ENCODE measurements at regions not wholly inside any gene's neighbourhood (a gene's known extent, or its start where the extent isn't known, plus 50 kb on each side); places are given as distances from the start of the nearest gene placed in this dataset.
"Not testable (repeated sequence)": the region's sequence is repeated elsewhere in the genome, so short reads cannot be mapped to it uniquely, and the experiment has no call there.

DNA sequence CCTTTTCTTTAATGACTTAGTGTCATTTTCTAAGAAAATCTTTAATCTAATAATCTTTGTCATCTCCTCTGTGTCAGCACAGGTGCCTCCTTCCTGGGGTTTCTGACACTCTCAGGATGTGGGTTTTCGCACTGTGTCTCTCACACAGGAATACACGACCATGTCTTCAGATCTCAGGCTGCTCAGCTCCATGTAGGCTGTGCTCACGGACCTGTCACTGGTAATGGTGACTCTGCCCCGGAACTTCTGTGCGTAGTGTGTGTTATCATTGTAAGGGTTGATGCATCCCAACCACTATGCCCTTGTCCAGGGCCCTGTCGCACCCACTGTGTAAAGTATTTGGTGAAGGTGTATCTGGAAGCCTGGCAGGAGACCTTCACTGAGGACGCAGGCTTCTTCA is 647.8 kb downstream of the TMEM121 start:
- H3K27me3 Mint-ChIP-seq (ENCODE audit: low read depth), result no peaks in the 10 kb centered on the region
- TF ChIP-seq, protein P1, sequence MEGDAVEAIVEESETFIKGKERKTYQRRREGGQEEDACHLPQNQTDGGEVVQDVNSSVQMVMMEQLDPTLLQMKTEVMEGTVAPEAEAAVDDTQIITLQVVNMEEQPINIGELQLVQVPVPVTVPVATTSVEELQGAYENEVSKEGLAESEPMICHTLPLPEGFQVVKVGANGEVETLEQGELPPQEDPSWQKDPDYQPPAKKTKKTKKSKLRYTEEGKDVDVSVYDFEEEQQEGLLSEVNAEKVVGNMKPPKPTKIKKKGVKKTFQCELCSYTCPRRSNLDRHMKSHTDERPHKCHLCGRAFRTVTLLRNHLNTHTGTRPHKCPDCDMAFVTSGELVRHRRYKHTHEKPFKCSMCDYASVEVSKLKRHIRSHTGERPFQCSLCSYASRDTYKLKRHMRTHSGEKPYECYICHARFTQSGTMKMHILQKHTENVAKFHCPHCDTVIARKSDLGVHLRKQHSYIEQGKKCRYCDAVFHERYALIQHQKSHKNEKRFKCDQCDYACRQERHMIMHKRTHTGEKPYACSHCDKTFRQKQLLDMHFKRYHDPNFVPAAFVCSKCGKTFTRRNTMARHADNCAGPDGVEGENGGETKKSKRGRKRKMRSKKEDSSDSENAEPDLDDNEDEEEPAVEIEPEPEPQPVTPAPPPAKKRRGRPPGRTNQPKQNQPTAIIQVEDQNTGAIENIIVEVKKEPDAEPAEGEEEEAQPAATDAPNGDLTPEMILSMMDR (IDR thresholded peaks at IDR 0.05), result no peak
- H3K9me3 Mint-ChIP-seq (ENCODE audit: low read depth), result peaks cover 42% of the 10 kb centered on the region
- no peak overlapping the region for H3K4me3 Mint-ChIP-seq (ENCODE audit: unreplicated experiment)
- no peak overlapping the region for H3K27ac Mint-ChIP-seq (ENCODE audit: unreplicated experiment)
- DNase-seq (ENCODE audit: low spot score), result no peak
- H3K36me3 Mint-ChIP-seq (ENCODE audit: low read depth), result no peaks in the 10 kb centered on the region
- H3K4me1 Mint-ChIP-seq (ENCODE audit: low read depth), result no peaks in the 10 kb centered on the region

DNA sequence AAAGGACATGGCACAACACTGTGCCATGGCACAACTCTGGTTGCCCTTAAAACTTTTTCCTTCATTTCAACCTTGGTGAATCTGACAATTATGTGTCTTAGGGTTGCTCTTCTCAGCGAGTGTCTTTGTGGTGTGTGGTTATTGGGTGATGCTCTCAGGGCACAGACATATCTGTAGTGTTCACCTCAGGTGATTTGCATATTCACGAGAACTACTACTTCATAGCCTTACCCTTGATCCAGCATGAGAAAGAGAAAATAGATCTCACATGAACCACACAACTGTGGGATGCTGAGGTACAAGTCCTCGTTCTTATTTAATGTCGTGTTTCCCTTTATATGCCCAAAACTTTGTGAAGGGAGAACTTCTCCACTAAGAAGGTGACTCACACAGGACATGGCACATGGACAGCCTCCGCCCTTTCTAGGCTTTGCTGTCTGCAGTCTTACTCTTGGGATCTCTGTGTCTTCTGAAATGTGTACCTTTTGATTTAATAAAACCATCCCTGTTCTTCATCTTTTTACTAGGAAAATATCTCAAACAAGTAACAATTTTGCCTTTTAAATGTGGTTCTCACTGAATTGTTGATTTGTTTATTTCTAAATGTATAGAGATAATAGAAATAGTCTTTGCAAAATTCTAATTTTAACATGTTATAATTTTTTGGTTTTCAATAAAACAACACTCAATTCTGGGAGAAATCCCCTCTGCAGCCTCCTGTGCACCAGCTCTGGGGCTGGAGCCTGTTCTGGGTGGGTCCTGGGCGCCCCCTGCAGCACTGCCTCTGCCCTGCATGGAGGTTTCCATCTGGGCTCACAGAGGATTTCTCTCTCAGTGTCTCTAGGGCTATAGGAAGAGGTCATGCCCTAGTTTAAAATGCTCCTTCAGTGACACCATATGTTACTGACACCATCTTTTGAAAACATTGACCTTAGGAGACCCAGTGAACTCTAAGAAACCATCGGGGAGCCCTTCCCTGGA is 651.2 kb downstream of the TMEM121 start:
- not testable (repeated sequence) for DNase-seq (ENCODE audit: low spot score); H3K27me3 Mint-ChIP-seq (ENCODE audit: low read depth); H3K36me3 Mint-ChIP-seq (ENCODE audit: low read depth); H3K27ac Mint-ChIP-seq (ENCODE audit: unreplicated experiment); H3K4me1 Mint-ChIP-seq (ENCODE audit: low read depth); H3K4me3 Mint-ChIP-seq (ENCODE audit: unreplicated experiment)
- peaks cover 65% of the 10 kb centered on the region for H3K9me3 Mint-ChIP-seq (ENCODE audit: low read depth)

DNA sequence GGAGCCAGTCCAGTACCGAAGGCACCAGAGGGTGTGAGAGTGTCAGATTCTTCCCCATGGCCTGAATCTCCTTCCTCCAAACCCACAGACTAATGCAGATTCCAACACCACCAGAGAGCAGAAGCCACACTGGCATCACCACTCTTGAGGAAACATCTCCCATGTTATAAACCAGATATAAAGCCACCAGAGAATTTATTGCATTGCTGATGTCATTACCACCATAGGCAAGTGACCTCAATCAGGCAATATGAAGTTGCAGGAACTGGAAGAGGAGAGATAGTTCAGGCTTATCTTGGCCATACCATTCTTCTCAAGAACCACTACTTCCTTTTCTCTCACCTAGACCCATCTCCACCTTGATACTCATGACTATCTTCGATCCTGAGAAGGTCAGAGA is 653.4 kb downstream of the TMEM121 start:
- Mint-ChIP-seq H3K4me1 (ENCODE audit: low read depth) (no peaks in the 10 kb centered on the region), H3K27me3 (ENCODE audit: low read depth) (no peaks in the 10 kb centered on the region), H3K9me3 (ENCODE audit: low read depth) (peaks cover 74% of the 10 kb centered on the region), H3K27ac (ENCODE audit: unreplicated experiment) (no peak overlapping the region), H3K36me3 (ENCODE audit: low read depth) (no peaks in the 10 kb centered on the region), H3K4me3 (ENCODE audit: unreplicated experiment) (no peak overlapping the region)
- TF ChIP-seq, protein P1 (IDR thresholded peaks at IDR 0.05), result no peak
- no peak for DNase-seq (ENCODE audit: low spot score)

DNA sequence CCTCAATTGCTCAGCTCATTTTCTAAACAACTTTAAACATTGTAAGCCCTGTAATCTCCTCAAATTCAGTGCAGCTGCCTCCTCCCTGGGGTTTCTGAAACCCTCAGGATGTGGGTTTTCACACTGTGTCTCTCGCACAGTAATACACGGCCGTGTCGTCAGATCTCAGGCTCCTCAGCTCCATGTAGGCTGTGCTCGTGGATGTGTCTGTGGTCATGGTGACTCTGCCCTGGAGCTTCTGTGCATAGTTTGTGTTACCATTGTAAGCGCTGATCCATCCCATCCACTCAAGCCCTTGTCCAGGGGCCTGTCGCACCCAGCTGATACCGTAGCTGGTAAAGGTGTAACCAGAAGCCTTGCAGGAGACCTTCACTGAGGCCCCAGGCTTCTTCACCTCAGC is 658.4 kb downstream of the TMEM121 start:
- not testable (repeated sequence) for DNase-seq (ENCODE audit: low spot score); H3K4me3 Mint-ChIP-seq (ENCODE audit: unreplicated experiment); H3K4me1 Mint-ChIP-seq (ENCODE audit: low read depth); H3K27me3 Mint-ChIP-seq (ENCODE audit: low read depth); H3K27ac Mint-ChIP-seq (ENCODE audit: unreplicated experiment); H3K36me3 Mint-ChIP-seq (ENCODE audit: low read depth)
- peaks cover 79% of the 10 kb centered on the region for H3K9me3 Mint-ChIP-seq (ENCODE audit: low read depth)

DNA sequence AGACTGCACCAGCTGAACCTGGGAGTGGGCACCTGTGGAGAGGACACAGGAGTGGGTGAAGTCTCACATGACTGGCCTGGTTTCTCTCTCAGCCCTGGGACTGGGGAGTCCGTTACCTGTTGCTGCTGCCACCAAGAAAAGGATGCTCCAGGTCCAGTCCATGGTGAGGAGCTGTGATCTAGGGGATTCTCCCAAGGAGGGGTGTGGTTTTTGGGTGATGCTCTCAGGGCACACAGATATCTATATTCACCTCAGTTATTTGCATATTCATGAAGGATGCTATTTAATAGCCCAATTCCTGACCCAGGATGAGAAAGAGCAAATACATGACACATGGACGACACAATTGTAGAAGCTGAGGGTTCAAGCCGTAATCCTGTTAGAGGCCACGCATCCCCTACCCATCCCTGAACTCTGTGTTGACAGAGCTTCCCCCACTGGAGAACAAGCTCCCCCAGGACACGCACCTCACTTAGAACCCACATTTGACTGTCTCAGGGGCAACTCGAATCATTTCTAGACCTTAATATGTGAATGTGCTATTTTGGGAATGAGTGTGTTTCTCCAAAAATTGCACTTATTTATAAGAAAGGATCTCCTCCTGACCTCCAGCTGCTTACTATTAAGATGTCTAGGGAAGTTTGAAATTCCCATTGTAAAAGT is 658.9 kb downstream of the TMEM121 start:
- H3K4me3 Mint-ChIP-seq (ENCODE audit: unreplicated experiment); H3K4me1 Mint-ChIP-seq (ENCODE audit: low read depth); DNase-seq (ENCODE audit: low spot score); H3K27ac Mint-ChIP-seq (ENCODE audit: unreplicated experiment); H3K27me3 Mint-ChIP-seq (ENCODE audit: low read depth); H3K36me3 Mint-ChIP-seq (ENCODE audit: low read depth): not testable (repeated sequence)
- H3K9me3 Mint-ChIP-seq (ENCODE audit: low read depth), result peaks cover 76% of the 10 kb centered on the region

DNA sequence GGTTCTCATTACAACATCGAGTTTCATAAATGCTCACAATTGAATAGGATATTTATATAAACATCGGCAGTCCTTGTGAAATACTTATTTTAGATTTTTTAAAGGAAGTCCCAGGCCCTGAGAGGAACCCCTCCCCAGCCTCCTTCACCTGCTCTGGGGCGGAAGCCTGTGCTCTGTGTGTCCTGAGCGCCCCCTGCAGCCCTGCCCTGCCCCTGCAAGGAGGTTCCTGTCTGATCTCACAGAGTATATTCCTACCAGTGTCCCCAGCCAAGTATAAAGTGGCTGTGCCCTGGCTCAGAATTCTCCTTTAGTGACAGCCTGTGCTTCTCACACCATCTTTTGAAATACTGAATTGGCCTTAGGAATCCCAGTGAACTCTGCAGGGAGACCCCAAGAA is 659.5 kb downstream of the TMEM121 start:
- DNase-seq (ENCODE audit: low spot score), result no peak
- H3K36me3 Mint-ChIP-seq (ENCODE audit: low read depth), result no peaks in the 10 kb centered on the region
- peaks cover 71% of the 10 kb centered on the region for H3K9me3 Mint-ChIP-seq (ENCODE audit: low read depth)
- H3K27me3 Mint-ChIP-seq (ENCODE audit: low read depth), result no peaks in the 10 kb centered on the region
- TF ChIP-seq, protein P1 (IDR thresholded peaks at IDR 0.05), result no peak
- H3K27ac Mint-ChIP-seq (ENCODE audit: unreplicated experiment), result no peak overlapping the region
- no peak overlapping the region for H3K4me3 Mint-ChIP-seq (ENCODE audit: unreplicated experiment)
- H3K4me1 Mint-ChIP-seq (ENCODE audit: low read depth), result no peaks in the 10 kb centered on the region

All from chondrocyte (in vitro differentiated cells).